OCI-LY3 (cell line): ENCODE measurements at regions not wholly inside any gene's neighbourhood (a gene's known extent, or its start where the extent isn't known, plus 50 kb on each side); places are given as distances from the start of the nearest gene placed in this dataset.

Source experiments
- EZH2phosphoT487 ChIP-seq: fragments of 200-600 bp; shearing (Covaris generic); IDR thresholded peaks from 2 replicates; pipeline ENCODE4 v1.6.1; 2018; ENCODE audit warnings: antibody characterized with exemption, mixed run types, low read depth
- TF ChIP-seq, protein P1 (sequence below): fragments of 200-600, 300-600 bp; sonication (generic); IDR thresholded peaks from 2 replicates; pipeline ENCODE4 v1.5.1; 2014; ENCODE audit warnings: antibody characterized with exemption, low read length, low read depth

DNA sequence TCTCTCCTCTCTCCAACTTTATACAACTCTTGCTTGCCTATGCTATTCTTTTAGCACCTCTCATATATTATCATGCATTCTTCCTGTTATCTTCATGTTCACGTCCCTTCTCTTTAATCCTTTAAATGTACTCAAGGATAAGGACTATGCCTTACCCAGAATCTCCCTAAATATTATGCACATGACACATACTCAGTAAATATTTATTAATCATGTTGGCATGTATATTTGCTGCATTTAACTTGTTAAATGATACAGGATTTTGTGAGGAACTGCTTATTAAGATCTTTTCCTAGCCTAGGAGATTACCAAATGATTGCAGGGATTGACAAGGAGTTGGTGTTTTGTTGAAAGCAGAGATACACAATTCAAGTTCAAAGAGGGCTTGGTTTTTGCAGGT, 109.4 kb downstream of the RGS2 start:
- TF ChIP-seq, protein P1, sequence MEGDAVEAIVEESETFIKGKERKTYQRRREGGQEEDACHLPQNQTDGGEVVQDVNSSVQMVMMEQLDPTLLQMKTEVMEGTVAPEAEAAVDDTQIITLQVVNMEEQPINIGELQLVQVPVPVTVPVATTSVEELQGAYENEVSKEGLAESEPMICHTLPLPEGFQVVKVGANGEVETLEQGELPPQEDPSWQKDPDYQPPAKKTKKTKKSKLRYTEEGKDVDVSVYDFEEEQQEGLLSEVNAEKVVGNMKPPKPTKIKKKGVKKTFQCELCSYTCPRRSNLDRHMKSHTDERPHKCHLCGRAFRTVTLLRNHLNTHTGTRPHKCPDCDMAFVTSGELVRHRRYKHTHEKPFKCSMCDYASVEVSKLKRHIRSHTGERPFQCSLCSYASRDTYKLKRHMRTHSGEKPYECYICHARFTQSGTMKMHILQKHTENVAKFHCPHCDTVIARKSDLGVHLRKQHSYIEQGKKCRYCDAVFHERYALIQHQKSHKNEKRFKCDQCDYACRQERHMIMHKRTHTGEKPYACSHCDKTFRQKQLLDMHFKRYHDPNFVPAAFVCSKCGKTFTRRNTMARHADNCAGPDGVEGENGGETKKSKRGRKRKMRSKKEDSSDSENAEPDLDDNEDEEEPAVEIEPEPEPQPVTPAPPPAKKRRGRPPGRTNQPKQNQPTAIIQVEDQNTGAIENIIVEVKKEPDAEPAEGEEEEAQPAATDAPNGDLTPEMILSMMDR: no peak
- TF ChIP-seq EZH2phosphoT487: no peak
